ENCODE measurements at regions not wholly inside any gene's neighbourhood (a gene's known extent, or its start where the extent isn't known, plus 50 kb on each side); places are given as distances from the start of the nearest gene placed in this dataset.

DNA sequence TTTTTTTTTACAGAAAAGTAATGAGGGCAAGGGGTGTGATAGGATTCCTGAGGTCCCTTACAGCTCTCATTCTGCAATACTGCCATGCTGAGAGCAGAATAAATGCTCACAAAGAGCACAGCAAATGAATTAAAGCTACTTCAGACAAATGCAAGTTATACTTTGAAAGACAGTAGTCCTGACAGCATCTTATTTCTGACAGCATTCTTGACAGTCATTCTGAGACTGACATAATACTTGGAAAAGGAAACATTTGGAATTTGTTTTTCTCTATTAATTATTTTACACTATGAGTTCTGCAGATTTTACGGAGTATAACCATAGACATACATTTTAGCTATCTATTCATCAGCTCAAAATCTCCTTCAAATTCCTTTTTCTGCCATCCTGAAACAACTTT, 935.2 kb upstream of the FAM98A start:
- no peak for FAIRE-seq
- no peak overlapping the region for H2AFZ ChIP-seq (ENCODE audit: low read depth, low read length)

DNA sequence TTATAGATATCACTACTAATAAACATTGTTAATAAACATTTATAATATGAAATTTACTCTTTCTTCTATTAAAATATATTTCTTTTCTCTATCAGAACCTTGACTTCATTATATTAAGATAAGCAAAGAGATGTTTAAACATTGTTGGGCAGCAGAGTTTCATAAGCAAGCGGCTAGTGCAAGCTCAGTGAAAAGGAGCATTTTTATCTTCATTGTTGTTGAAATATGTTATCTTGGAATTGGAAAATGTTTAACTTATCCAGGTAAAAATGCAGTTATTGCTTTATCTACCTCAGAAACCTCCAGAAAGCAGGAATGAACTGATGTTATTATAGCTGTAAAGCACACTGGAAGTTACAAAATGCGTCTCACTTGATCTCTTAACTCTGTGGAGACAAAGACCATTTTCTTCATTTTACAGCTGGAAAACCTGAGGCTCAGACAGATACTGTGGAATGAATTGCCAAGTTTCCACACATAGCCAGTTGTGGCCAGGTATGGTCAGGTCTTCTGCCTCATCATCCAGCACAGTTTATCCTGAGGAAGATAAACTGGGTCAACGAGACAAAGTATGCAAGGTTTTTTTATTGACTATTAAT, 934.6 kb upstream of the FAM98A start:
- no peaks in the 10 kb centered on the region for H3K9me3 Mint-ChIP-seq (ENCODE audit: unreplicated experiment)
- H3K4me3 Mint-ChIP-seq (ENCODE audit: unreplicated experiment): no peak overlapping the region
- Histone ChIP-seq H3K9ac (ENCODE audit: low read length) (no peak overlapping the region), H2AFZ (ENCODE audit: low read depth, low read length) (no peak overlapping the region), H3K27ac (ENCODE audit: low read depth, low read length) (no peak overlapping the region), H3K27me3 (ENCODE audit: insufficient read depth, low read length) (no peaks in the 10 kb centered on the region), H4K20me1 (ENCODE audit: insufficient read depth, low read length) (no peaks in the 10 kb centered on the region), H3K4me2 (ENCODE audit: low read length) (no peak overlapping the region), H3K4me3 (ENCODE audit: insufficient read depth, low read depth, low read length) (no peak overlapping the region), H3K9me3 (ENCODE audit: insufficient read depth, low read depth, low read length) (no peaks in the 10 kb centered on the region), H3K79me2 (ENCODE audit: insufficient read depth, low read length) (no peaks in the 10 kb centered on the region), H3K4me1 (ENCODE audit: insufficient read depth, low read length) (no peaks in the 10 kb centered on the region), H3K36me3 (ENCODE audit: insufficient read depth, low read length) (no peaks in the 10 kb centered on the region)
- no peaks in the 10 kb centered on the region for H3K27me3 Mint-ChIP-seq (ENCODE audit: low read depth, unreplicated experiment)
- FAIRE-seq (no peak), DNase-seq (ENCODE audit: low read depth) (no peak)
- no peaks in the 10 kb centered on the region for H3K4me1 Mint-ChIP-seq (ENCODE audit: low read depth, unreplicated experiment)
- H3K27ac Mint-ChIP-seq (ENCODE audit: unreplicated experiment): no peak overlapping the region
- H3K36me3 Mint-ChIP-seq (ENCODE audit: low read depth, unreplicated experiment): no peaks in the 10 kb centered on the region
- no peak for TF ChIP-seq EZH2 (IDR thresholded peaks at IDR 0.05; ENCODE audit: insufficient read depth, low read length)
- TF ChIP-seq, protein P1, sequence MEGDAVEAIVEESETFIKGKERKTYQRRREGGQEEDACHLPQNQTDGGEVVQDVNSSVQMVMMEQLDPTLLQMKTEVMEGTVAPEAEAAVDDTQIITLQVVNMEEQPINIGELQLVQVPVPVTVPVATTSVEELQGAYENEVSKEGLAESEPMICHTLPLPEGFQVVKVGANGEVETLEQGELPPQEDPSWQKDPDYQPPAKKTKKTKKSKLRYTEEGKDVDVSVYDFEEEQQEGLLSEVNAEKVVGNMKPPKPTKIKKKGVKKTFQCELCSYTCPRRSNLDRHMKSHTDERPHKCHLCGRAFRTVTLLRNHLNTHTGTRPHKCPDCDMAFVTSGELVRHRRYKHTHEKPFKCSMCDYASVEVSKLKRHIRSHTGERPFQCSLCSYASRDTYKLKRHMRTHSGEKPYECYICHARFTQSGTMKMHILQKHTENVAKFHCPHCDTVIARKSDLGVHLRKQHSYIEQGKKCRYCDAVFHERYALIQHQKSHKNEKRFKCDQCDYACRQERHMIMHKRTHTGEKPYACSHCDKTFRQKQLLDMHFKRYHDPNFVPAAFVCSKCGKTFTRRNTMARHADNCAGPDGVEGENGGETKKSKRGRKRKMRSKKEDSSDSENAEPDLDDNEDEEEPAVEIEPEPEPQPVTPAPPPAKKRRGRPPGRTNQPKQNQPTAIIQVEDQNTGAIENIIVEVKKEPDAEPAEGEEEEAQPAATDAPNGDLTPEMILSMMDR (IDR thresholded peaks at IDR 0.05; ENCODE audit: insufficient read depth, low read depth, low read length): no peak

More for the DNA sequence above, 935.2 kb upstream of the FAM98A start:
- no peaks in the 10 kb centered on the region for H3K27me3 ChIP-seq (ENCODE audit: insufficient read depth, low read length)
- no peaks in the 10 kb centered on the region for H3K4me1 ChIP-seq (ENCODE audit: insufficient read depth, low read length)
- H3K36me3 ChIP-seq (ENCODE audit: insufficient read depth, low read length): no peaks in the 10 kb centered on the region
- no peak overlapping the region for H3K27ac ChIP-seq (ENCODE audit: low read depth, low read length)
- no peaks in the 10 kb centered on the region for H3K9me3 ChIP-seq (ENCODE audit: insufficient read depth, low read depth, low read length)
- Mint-ChIP-seq H3K4me3 (ENCODE audit: unreplicated experiment) (no peak overlapping the region), H3K9me3 (ENCODE audit: unreplicated experiment) (peaks cover 3% of the 10 kb centered on the region), H3K4me1 (ENCODE audit: low read depth, unreplicated experiment) (no peaks in the 10 kb centered on the region), H3K27me3 (ENCODE audit: low read depth, unreplicated experiment) (no peaks in the 10 kb centered on the region), H3K36me3 (ENCODE audit: low read depth, unreplicated experiment) (no peaks in the 10 kb centered on the region), H3K27ac (ENCODE audit: unreplicated experiment) (no peak overlapping the region)
- no peaks in the 10 kb centered on the region for H4K20me1 ChIP-seq (ENCODE audit: insufficient read depth, low read length)
- H3K9ac ChIP-seq (ENCODE audit: low read length): no peak overlapping the region
- TF ChIP-seq EZH2 (IDR thresholded peaks at IDR 0.05; ENCODE audit: insufficient read depth, low read length): no peak
- TF ChIP-seq, protein P1 (IDR thresholded peaks at IDR 0.05; ENCODE audit: insufficient read depth, low read depth, low read length): no peak
- no peak overlapping the region for H3K4me2 ChIP-seq (ENCODE audit: low read length)
- H3K4me3 ChIP-seq (ENCODE audit: insufficient read depth, low read depth, low read length): no peak overlapping the region
- H3K79me2 ChIP-seq (ENCODE audit: insufficient read depth, low read length): no peaks in the 10 kb centered on the region
- no peak for DNase-seq (ENCODE audit: low read depth)

DNA sequence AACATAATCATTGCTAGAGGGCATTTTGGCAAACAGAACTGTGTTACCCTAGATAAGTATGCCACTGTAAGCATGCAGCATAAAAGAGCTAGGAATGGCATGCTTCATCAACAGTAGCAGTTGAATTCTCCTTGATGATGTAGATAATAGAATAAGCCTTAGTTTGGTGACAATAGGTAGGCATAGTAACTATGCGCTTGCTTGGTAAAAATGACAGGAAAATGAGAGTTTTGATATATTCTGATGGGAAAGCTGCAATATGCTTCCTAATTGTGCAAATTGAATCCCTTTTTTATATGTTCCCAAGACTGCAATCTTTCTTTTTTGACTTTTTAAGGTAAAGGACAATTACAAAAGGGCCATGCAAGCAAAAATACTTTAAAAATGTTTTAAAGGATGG, 930.9 kb upstream of the FAM98A start:
- H3K27me3 ChIP-seq (ENCODE audit: insufficient read depth, low read length): no peaks in the 10 kb centered on the region
- no peak for FAIRE-seq
- TF ChIP-seq EZH2 (IDR thresholded peaks at IDR 0.05; ENCODE audit: insufficient read depth, low read length): no peak
- TF ChIP-seq, protein P1 (IDR thresholded peaks at IDR 0.05; ENCODE audit: insufficient read depth, low read depth, low read length): no peak

More for the DNA sequence above, 930.9 kb upstream of the FAM98A start:
- Mint-ChIP-seq H3K27ac (ENCODE audit: unreplicated experiment) (no peak overlapping the region), H3K36me3 (ENCODE audit: low read depth, unreplicated experiment) (no peaks in the 10 kb centered on the region), H3K4me3 (ENCODE audit: unreplicated experiment) (no peak overlapping the region), H3K9me3 (ENCODE audit: unreplicated experiment) (no peaks in the 10 kb centered on the region), H3K4me1 (ENCODE audit: low read depth, unreplicated experiment) (no peaks in the 10 kb centered on the region), H3K27me3 (ENCODE audit: low read depth, unreplicated experiment) (no peaks in the 10 kb centered on the region)
- Histone ChIP-seq H2AFZ (ENCODE audit: low read depth, low read length) (no peak overlapping the region), H3K9ac (ENCODE audit: low read length) (no peak overlapping the region), H3K4me2 (ENCODE audit: low read length) (no peak overlapping the region), H4K20me1 (ENCODE audit: insufficient read depth, low read length) (no peaks in the 10 kb centered on the region), H3K79me2 (ENCODE audit: insufficient read depth, low read length) (no peaks in the 10 kb centered on the region), H3K4me1 (ENCODE audit: insufficient read depth, low read length) (no peaks in the 10 kb centered on the region), H3K36me3 (ENCODE audit: insufficient read depth, low read length) (no peaks in the 10 kb centered on the region), H3K4me3 (ENCODE audit: insufficient read depth, low read depth, low read length) (no peak overlapping the region), H3K9me3 (ENCODE audit: insufficient read depth, low read depth, low read length) (no peaks in the 10 kb centered on the region), H3K27ac (ENCODE audit: low read depth, low read length) (no peak overlapping the region)
- DNase-seq (ENCODE audit: low read depth): no peak
